ENCODE measurements at regions not wholly inside any gene's neighbourhood (a gene's known extent, or its start where the extent isn't known, plus 50 kb on each side); places are given as distances from the start of the nearest gene placed in this dataset.
A peak's percentile ranks its signal among the peaks of the same experiment; 100 is the strongest.

DNA sequence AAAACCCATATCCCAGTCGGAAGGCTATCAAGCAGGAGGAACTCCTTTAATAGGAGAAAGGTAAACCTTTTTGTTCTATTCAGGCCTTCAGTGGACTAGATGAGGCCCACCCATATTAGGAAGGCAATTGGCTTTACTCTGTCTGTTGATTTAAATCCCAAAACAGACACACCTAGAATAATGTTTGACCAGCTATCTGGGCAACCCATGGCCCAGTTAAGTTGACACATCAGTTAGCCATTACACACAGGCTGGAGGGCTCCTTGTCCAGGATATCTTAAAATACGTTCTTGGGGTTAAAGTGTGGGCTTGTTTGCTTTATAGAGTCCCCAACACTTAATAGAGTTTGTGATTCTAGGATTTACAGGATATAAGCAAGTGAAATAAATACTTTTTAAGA lies 339.0 kb upstream of the PRKCQ start:
- no peak for DNase-seq

DNA sequence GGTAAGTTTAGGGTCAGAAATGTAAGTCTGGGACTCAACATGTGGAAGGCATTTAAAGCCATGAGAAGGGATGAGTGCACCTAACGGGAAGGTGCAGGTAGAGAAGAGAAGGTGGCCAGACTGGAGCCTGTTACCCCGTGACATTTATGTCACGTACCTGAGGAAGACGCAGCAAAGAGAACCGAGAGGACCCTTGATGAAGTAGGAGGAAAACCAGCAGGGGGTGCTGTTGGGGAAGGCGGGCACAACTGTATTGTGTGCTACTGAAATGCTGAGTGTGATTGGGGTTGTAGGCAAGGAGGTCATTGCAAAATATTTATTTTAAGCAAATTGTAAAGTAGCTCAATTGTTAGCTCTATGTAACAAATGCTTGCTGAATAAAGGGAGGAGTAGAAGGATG lies 338.2 kb upstream of the PRKCQ start:
- DNase-seq, result peak; percentile 39

DNA sequence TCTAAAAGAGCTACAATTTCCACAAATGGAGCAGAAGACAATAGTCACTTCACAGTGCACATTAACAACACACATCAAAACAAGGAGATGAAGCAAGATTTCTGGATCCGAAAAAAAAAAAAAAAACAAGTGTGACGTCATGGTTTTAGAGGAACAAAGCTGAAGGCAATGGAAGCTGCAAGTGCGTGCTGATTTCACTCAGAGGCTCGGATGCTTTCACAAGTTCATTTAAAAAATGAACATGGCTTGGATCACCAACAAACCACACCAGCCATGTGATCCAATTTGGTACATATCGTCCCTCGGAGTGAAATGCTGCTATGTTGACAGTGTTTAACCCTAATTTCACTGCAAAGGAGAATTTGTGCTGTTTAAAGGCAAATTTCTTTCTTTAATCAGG lies 337.0 kb upstream of the PRKCQ start:
- no peak for DNase-seq

DNA sequence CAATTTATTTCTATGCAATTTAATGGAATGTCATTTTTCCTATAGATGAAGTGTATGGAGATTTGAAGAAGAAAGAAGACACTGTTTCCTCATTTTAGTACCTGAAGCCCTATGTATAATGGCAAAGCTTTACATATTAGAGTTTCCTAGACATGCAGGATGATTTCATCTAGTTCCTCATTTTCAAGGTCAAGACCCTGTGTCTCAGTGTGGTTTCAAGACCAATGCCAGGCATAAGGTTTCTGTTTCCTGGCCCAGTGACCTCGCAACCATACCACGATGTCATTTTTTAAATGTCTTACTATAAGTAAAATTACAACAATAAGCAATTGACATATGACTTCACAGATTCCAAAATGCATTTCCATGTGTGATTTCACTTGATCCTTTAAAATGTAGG lies 336.5 kb upstream of the PRKCQ start:
- no peak for DNase-seq

DNA sequence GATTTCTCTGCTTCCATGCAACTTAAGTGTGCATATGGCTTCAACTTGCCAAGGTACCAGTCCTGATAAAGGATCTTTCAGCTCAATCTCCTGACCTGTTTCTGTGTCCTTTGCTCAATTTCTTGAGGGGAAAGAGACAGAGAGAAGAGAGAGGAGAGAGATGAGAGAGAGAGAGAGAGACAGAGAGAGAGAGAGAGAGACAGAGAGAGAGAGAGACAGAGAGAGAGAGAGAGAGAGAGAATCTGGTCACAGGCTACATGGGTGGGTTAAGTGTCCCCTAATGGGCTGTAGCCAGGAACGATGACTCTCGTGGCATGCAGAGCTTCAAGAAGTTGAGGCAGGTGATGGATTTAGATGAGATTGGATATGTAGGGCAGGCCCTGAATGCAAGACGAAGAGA lies 335.2 kb upstream of the PRKCQ start:
- no peak for DNase-seq

DNA sequence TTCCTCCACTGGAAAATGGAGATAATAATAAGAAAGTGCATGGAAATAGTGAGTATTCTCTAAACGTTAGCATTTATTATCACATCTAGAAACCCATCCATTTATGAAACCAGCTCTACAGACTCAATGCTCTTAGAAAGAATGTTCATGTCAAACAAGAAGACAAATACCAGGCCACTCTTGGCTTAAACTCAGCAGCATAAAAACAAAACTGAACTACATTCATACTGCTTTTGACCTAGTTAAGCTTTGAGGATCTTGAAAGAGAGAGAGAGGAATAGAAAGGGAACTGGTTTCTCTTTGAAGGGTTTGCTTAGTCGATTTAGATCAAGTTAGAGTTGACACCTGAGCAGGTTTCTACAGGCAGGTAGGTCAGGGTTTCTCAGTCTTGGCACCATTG lies 332.9 kb upstream of the PRKCQ start:
- DNase-seq, result no peak

DNA sequence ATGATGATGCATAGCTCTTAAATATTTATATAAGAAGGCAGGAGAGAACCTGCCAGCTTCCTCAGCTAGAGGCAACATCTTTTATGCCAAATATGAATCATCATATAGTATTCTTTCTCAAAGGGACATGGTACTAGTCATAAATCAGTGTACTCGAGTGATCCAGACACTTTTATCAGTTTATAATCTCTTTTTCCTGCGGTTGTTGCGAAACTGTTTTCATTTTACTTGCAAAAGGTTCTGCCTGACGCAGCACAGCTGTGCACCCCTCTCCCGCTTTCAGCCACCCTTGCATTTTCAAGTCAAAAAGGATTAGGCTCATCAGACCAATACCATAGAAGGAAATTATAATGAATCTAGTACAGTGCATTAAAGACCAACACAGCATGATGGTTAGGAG lies 332.3 kb upstream of the PRKCQ start:
- DNase-seq, result no peak

DNA sequence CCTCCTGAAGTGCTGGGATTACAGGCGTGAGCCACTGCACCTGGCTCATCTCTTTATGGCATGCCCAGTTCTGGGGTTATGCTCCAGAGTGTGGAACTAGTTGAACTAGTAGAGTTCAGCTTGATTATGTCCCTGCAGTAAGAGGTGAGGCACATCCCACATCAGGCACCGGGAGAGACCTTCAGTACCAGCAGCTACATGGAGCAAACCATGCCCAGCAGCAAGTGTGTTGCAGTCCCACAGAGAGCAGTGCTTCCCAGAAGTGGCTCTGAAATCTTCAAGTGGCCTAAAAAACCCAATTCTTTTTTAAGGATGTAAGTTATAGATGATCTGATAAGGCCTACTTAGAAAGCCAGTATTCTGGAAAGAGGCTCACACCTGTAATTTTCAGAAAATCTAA lies 331.9 kb upstream of the PRKCQ start:
- no peak for DNase-seq

DNA sequence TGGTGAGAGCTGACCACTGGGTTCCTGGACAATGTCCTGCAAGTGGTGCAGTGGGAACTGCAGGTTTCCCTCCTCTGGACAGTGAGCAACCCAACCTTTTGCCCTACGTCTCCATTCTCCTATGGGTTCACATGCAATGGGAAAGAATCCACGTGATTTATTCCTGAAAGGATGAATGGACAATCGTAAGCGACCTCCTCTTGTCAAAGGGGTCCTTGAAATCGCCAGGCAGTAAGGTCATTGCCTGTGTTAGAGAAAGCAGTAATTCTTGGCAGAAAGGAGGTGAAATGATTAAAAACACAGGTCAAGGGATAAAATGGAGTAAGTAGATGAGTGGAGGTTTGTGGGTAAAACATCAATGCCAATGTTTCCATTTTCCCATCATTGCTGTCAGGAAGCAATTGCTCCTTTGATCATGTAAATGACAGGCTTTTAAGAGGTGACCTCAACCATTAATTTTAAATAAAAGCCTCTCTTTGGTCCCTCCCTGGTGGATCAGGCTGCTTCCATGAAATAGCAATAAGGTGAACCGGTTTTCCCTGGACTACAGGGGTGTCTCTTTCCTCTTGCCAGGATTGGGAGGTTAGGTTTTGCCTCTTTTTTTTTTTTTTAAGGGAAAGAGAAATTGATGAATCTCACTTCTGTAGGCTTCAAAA lies 330.0 kb upstream of the PRKCQ start:
- DNase-seq, result no peak

DNA sequence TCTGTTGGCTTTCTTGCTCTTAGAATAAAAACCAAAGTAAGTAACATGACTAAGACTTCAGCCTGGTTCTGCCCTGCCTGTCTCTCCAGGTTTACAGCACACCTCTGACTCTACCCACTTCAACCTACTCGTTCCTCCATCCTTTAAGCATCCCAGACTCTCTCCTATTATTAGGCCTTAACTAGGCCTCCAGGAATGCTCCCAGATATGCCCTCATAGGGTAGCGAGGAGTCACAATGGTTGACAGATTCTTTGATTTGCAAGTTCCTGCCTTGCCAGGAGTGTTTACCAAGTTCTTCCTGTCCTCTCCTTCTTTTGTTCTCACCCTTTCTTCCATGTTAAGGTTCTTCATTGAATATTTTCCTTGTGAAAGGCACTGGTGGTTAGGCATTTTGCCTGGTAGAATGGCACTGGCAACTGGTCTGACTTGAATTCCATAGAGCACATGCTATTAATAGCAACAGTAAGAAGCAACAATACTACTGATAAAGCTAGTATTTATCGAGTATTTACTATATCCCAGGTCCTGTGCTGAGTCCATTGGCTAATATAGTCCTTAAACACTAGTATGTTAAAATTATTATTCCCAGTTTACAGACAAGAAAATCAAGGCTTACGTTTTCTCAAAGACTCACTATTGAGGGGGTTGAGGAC lies 327.9 kb upstream of the PRKCQ start:
- no peak for DNase-seq

DNA sequence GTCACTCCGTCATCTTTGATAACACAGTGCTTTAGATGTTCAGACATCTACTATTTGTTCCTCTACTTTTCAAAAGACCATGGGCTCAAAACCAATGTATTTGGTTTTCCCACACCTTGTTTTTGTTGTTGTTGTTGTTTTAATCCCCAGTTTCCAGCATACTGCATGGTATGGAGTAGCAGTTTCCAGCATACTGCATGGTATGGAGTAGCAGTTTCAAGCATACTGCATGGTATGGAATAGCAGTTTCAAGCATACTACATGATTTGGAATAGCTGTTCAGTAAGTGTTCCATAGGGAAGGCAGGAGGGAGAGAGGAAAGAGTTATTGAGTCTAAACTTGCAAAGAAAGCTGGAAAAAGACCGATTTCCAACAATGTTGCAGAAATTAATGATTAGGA lies 314.3 kb upstream of the PRKCQ start:
- no peak for DNase-seq

DNA sequence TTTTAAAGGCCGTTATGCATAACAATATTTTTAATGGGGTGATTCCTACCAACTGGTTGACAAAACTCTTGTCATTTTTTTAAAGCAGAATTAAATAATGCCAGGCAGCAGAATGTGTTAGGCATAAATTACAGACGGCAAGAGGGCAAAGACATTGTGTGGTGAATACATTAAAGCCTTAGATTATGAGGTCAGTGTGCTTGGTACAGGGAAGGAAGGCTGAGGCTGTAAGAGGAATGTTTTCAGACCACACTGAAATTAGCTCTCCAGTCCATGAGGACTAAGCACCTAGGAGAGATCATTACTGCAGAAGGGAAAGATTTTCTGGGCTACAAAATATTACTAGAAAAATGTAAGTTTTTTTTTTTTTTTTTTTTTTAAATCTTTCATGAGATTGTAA lies 312.8 kb upstream of the PRKCQ start:
- DNase-seq, result no peak

DNA sequence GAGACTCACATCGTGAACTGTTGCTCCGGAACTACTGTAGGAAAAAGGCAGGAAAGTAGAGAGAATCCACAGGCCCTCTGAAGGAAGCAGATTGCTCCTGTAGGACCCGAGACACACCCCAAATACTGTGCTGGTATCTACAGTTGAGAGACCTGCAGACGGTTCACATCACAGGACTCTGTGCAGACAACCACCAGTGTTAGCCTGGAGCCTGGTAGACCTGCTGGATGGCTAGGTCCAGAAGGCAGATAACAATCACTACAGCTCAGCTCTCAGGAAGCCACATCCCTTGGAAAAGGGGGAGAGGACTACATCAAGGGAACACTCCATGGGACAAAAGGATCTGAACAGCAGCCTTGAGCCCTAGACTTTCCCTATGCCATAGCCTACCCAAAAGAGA lies 311.8 kb upstream of the PRKCQ start:
- no peak for DNase-seq

DNA sequence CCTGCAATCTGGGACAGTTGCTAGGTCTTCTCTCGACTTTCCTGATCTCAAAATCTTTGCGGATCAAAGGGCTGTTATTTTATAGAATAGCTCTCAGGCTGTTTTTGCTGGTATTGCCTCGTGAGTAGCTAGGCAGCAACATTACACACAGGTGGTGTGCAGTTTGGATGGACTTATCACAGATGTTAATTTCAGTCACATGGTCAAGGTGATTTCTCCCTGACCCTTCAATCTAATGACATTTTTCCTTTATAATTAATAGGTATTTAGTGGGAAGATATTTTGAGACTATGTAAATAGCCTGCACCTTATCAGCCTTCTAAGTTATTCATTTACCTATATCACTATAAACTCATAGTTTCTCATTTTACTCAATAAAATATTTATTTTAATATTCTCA lies 309.6 kb upstream of the PRKCQ start:
- no peak for DNase-seq

DNA sequence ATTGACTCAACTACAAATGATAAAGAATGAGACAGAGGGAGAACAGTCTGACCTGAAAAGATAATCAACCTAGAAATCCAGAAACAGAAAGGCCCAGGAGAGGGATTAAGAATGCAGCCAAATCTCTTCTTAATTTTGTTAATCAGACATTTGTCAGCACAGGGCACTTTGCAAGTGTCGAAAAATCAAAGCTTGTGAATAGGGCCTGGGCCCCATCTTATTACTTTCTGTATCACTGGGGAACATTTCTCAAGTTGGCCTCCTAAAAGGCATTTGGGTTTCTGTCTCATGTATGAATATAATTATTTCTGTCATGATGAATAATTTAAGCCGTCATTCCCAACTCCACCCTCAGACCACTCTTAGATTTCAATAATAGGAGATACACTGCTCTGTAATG lies 308.4 kb upstream of the PRKCQ start:
- DNase-seq, result no peak

DNA sequence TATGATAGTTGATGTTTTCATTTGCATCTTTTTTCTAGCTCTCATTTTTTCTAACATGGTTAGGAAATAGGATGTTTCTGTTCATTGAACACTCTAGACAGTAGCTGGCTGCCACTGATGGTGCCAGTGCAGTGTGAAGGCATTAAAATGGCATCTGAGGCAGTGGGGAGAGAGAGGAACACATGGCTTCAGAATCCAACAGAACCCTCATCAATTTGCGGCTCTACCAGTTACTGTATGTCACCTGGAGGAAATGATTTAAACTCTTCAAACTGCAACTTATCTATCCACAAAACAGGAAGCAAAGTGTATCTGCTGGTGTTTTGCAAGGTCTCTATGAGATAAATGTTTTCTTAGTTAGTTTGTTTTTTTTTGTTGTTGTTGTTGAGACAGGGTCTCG lies 305.2 kb upstream of the PRKCQ start:
- no peak for DNase-seq

DNA sequence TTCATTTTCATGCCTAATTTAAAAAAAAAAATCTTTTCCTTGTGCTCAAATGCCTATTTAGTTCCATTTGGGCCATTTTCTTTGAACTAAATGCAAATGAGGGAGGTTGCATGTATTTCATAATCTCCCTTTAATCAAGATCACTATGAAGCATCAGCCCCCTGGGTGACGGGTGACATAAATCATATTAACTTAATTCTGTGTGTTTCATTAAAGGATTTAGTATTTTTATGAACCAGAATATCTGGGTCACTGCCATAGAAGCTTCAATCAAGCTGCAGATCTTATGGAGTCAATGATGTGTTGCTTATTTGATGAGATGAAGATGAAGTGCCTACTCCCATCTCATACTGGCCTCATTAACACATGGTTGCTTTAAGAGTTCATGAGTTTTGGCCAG lies 301.9 kb upstream of the PRKCQ start:
- no peak for DNase-seq

DNA sequence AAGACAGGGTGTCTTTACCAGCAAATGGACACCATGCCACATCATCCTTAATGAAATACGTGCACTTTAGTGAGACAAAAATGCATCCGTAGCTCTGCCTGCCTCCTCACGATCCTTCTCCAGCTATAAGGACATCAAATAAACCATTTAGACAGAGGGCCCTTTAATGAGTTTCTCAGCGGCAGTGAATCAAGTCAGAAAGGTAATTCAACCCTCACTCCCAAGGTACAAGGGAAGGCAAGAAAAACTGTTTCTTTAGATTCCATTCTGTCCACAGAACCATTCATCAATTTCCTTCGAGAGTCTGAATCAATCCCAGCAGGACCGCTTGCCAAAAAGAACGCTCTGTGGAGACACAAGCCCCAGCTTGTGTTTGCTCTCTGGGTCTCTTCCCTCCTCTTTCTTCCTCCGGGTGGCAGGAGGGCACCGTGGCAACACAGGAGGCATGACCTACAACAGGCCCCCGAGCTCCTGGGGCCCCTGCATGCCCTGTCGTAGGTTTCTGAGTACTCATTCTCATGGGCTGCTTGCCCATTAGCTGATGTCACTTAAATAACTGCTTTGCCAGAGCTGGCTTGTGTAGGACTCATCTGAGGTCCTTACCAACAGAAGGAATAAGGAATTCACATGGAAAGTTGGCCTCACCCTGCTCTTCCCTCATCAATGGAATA lies 297.8 kb upstream of the PRKCQ start:
- peak; percentile 81 for DNase-seq

DNA sequence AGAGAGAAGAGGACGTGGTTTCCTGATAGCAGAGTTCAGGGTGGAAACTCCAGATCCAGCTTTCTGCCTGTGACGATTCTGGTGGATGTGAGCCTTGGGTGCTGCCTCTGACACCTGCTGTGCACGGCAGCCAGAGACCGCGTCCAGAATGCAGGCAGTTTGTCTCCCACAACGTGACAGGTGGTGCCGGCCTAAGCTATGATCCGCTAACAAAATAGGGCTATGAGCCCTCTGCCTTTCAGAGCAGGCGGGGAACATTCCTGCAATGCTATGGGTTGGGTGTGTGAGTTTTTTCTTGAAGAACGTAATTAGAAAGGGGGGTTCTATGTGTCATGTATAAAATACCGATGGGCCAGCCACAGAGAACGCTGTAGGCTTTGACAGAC lies 297.3 kb upstream of the PRKCQ start:
- peak; percentile 93 for DNase-seq

DNA sequence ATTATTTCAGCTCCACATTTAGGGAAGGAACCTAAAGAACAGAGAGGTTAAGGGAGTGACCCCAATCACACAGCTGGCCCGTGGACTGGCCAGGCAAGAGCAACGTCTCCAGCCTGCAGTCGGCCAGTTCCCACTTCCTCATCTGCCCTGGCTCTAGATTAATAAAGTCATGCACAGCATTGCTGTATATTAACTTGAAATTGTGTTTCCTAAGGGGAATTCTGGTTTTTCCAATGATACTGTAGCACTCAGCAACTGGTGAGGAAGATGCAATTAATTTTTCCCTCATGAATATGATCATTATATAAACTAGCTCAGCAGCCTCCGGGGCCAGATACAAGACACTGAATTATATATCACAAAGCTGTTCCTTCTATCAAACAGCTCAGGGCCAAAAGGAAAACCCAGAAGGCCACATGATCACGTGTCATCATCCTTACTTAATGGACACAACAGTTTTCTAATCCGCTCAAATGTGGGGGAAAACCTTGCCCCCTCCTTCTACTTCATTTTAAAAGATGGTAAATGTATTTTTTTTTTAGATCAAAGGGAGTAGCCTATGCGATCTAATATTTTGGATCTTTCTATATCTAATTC lies 295.3 kb upstream of the PRKCQ start:
- DNase-seq, result no peak

DNA sequence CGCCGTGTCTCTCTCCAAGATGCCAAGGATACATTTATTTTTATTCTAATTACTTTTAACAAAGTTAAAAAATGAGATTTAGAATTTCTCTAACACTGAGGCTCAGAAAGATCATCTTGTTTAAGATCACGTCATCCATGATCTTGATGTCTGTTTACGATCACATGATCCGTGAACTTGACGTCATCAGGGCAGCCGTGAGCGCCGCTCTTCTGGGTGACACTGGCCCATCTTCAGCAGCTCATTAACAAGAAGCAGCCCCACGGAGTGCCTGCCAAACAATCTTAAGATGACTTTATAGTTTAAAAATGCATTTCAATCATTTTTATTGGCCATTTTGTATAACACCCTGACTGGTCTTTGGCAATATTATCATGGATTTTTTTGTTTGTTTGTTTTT lies 291.1 kb upstream of the PRKCQ start:
- no peak for DNase-seq

DNA sequence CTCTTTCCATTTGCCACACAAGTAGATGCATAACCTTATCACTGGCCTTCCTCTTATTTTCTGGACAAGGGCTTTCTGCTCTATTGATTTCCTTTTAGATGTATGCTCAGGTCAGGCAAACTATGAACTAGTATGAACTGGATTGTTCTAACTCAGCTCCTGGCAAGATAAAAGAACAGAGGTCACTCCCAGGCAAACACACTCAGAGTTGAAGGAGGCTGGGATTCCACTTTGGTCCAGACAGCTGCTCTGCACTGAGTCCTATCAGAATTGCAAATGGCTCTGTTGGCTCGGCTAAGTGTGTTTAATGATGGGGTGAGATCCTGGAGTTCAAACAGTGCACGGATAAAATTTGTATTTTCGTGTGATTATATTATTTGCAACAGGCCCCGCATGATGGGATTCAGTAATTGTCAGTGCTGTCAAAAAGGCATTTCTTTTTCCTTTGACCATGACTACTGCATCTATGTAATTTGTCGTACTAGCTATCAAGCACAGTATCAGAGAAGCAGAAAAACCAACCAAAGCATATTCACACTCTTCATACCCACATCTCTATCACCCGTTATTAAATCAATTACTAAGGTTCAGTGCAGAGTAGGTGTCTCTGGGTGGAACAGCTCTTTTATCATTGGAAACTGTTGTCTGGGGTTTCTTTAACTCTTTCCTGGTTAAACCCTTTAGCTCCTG lies 288.1 kb upstream of the PRKCQ start:
- peak; percentile 90 for DNase-seq

DNA sequence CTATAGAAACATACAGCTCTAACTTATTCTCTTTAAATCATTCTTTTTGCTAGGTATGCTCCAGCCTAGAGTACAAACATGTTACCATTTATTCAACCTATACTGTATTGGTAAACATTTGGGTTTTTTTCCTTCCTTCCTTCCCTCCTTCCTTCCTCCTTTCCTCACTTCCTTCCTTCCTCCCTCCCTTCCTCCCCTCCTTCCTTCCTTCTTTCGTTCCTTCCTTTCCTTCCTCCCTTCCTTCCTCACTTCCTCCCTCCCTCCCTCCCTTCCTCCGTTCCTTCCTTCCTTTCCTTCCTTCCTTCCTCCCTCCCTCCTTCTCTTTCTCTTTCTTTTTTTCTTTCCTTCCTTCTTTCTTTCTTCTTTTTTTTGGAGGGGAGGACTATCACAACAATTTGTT lies 286.7 kb upstream of the PRKCQ start:
- no peak for DNase-seq

DNA sequence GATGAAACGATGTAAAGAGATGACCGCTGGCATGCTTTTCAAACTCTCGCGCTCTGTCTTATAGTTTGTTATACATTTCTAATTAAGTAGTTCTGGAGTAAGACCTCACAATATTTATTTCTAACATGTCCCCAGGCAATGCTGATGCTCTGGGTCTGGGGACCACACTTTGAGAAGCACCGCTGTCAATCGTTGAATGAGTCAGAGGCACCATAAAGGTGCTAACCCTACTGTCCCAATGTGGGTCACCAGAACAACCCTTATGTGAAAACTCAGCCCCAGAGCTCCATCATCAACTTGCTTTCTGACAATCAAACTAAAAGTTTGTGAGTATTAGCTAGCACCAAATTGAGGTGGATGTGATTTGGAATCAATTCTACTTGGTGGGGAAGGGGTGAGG lies 284.1 kb upstream of the PRKCQ start:
- DNase-seq, result no peak

Measured in NCI-H146 (cell line).